GM12872 (cell line): ENCODE measurements at regions not wholly inside any gene's neighbourhood (a gene's known extent, or its start where the extent isn't known, plus 50 kb on each side); places are given as distances from the start of the nearest gene placed in this dataset.

Source experiments
- TF ChIP-seq, protein P1 (sequence below): IDR thresholded peaks from 3 replicates; pipeline ENCODE4 v1.5.1; 2011; ENCODE audit warnings: low read depth, mild to moderate bottlenecking, low read length, moderate library complexity; ENCODE audit not compliant: insufficient read depth

DNA sequence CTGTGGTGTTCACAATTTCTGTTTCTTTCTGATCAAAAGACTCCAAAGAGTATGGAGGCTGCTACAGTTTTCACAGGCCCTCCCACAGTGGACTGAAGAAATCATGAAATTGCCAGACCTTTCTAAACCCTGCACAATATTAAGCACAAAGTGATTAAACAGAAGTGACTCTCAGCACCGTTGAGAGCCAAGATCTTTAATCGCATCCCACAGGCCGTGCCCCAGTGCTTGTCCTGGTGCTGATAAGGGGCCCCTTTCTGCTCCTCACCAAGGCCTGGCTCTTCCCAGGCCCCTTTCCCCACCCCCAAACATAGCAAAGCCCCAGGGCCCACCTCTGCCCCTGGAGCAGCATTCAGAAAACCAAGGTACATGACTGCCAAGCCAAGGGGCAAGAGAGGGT lies 57.4 kb upstream of the BMAL1 start:
- TF ChIP-seq, protein P1, sequence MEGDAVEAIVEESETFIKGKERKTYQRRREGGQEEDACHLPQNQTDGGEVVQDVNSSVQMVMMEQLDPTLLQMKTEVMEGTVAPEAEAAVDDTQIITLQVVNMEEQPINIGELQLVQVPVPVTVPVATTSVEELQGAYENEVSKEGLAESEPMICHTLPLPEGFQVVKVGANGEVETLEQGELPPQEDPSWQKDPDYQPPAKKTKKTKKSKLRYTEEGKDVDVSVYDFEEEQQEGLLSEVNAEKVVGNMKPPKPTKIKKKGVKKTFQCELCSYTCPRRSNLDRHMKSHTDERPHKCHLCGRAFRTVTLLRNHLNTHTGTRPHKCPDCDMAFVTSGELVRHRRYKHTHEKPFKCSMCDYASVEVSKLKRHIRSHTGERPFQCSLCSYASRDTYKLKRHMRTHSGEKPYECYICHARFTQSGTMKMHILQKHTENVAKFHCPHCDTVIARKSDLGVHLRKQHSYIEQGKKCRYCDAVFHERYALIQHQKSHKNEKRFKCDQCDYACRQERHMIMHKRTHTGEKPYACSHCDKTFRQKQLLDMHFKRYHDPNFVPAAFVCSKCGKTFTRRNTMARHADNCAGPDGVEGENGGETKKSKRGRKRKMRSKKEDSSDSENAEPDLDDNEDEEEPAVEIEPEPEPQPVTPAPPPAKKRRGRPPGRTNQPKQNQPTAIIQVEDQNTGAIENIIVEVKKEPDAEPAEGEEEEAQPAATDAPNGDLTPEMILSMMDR = no peak

DNA sequence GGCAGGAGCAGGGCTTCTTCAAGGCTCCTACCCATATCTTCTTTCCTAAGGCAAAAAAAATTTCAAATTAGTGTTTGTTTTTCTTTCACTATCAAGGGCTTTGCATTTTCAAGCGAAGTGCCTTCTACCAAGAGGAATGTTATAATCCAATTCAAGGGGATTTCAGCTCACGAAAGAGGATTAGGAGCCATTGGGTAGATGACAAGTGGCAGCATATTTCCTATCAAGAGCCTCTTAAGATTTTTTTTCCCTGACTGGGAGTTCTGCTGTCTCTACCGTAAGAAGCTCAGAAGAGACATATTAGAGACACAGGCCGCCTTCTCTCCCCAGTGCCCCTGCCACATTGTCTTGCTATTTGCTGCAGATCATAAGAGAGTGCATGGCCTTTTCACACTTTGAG lies 55.9 kb upstream of the BMAL1 start:
- TF ChIP-seq, protein P1 = no peak

DNA sequence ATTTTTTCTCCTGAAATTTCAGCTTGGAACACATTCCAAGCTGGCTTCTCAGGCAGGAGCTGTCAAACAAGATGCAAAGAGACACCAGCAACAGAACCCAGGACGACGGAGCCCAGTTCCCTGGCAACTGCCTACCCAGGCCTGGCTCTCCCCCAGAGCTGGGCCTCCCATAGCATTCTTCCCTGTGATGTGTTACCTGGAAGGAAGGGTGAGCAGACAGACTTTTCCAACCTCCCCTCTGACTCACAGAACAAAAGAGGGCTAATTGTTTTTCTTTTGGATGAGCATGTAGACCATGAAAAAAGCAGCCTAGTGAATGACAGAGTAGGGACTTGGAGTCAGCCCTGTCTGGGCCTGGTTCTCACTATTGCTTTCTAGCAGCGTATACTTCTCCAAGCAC lies 55.3 kb upstream of the BMAL1 start:
- TF ChIP-seq, protein P1 = no peak

- TF ChIP-seq, protein P1 = no peak
Observed at GRCh38 chr11:13223112-13223511, 54.5 kb upstream of the BMAL1 start.

- TF ChIP-seq, protein P1 = no peak
Observed at GRCh38 chr11:13224324-13224723, 53.3 kb upstream of the BMAL1 start.

GRCh38 chr11:13225038-13226001 lies 52.3 kb upstream of the BMAL1 start:
- TF ChIP-seq, protein P1 = no peak

GRCh38 chr11:13227676-13228255 lies 49.8 kb upstream of the BMAL1 start:
- TF ChIP-seq, protein P1 = no peak
